GM19193 (cell line): ENCODE measurements at regions not wholly inside any gene's neighbourhood (a gene's known extent, or its start where the extent isn't known, plus 50 kb on each side); places are given as distances from the start of the nearest gene placed in this dataset.

Source experiments
- POLR2A ChIP-seq: IDR thresholded peaks from 4 replicates; pipeline ENCODE4 v1.6.1; 2011; ENCODE audit not compliant: insufficient read depth, insufficient read length; ENCODE audit errors: extremely low read depth

DNA sequence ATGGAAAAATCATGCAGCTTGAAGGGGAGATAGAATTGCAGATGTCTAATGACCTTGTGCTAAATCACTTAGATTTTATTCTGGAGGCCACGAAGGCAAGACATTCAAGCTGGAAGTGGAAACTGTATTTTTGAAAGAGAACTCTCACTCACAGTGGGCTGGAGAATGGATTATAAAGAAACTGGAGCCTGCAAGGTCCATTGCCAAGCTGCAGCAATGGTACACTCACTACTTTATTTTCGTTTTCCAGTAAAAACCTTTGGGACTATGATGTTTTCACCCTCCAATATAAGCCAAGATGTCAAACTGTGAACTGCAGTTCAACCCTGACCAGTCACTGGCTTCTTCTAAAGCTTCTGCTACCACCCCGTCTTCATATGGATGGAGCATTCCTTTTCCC lies 62.0 kb downstream of the SKIDA1 start:
- TF ChIP-seq POLR2A: no peak

DNA sequence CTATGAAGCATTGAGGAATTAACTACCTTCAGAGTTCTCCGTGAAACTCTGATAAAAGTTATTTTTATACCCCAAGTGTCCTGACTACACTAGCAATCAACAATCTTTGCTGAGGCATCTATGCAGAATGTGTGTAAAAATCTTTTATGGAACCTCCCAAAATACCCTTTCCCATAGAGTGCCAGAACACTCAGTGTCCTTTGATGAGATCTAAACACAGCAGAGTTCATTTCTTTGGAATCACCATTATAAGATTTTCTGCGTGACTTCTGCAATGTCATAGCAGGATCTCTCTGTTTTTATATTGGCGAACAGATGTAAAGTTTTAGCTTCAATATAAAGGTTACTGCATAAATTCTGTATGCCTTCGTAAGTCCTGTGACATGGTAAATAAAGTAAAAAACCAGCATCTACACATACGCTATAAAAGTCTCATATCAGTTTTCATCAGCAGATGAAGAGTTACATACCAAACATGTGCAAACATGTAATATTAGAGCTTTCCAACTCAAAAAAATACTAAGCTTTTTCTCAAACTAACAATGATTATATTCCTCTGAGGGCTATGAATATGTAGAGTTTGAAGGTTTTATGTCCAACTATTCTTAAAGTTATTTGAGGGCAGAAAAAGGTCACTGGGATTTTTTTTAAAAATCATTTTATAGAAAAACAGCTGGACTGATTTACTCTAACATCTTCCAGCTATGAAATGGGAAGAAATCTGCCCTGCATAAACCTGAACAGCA lies 67.2 kb downstream of the SKIDA1 start:
- TF ChIP-seq POLR2A: no peak

DNA sequence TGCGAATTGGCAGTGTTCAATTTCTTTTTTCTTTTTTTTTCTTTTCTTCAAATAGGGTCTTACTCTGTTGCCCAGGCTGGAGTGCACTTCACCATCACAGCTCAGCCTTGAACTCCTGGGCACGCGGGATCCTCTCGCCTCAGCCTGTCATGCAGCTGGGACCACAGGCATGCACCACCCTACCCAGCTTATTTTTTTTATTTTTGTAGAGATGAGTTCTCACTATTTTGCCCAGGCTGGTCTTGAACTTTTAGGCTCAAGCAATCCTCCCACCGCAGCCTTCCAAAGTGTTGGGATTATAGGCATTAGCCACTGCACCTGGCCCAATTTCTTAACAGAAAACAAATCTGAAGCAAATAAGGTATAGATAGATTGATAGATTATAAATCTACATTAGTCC lies 69.3 kb downstream of the SKIDA1 start:
- TF ChIP-seq POLR2A: no peak

DNA sequence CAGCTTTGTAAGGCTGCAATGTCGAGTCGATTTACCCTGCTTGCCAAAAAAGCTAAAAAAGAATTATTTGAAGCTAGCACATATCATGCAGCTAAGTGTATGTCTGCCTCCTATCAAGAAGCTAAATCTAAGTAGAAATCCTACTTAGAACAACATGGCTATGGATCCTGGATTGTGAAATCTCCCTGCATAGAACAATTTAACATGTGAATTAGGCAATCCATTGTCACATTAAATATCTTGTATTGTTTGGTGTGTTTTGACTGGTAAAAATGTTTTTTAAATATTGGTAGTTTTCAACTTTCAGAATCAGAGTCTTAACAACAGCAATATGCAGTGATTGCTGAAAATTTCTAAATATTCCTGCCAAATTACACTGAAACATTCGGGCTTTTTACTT lies 73.3 kb downstream of the SKIDA1 start:
- TF ChIP-seq POLR2A: no peak

DNA sequence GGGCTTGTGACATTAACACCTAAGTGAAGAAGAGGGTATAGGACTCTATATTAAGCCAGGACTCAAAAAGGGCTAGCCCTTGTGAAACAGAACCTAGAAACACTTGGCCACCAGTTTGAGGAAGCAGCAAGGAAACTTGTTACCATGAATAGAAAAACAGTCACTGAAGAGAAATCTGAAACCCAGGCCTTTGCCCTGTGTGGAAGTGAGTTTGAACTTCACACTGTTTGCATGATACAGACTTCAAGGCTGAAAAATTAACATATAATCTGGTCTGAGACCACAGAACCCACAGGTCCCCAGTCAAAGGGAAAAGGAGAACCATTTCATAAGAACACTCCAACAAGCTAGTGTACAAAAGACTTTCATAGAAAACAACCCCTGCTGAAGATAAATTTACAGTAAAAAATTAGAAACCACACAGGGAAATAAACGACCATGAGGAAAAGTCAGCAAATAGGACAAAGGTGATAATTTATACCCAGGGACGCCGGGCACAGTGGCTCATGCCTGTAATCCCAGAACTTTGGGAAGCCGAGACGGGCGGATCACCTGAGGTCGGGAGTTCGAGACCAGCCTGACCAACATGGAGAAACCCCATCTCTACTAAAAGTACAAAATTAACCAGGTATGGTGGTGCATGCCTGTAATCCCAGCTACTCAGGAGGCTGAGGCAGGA lies 76.1 kb downstream of the SKIDA1 start:
- TF ChIP-seq POLR2A: no peak

DNA sequence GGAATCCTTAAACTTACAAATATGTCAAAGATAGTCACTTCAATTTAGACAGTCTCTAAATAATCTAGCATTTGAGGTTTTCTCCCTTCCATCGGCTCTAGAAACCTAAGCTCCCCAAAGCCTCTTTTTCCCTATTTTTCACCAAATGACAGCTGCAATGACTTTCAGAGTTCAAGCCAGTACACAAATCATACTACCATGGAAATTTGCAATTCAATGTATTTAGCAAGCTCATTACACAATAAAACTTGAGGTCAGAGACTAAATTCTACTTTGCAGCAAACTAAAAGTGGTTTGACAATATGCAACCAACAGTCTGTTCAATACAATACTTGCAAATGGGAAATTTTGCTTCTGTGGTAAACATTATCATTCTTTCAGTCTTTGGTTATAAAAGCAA lies 80.3 kb downstream of the SKIDA1 start:
- no peak for TF ChIP-seq POLR2A

DNA sequence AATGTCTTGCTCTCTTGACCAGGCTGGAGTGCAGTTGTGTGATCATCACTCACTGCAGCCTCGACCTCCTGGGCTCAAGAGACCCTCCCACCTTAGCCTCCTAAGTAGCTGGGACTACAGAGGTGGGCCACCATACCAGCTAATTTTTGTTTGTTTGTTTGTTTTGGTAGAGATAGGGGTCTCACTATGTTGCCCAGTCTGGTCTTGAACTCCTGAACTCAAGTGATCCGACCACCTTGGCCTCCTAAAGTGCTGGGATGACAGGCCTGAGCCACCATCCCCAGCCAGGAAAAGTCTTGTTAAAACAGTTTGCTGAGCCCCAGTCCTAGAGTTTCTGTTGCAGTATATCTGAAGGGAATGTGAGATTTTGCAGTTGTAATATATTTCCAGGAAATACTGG lies 83.9 kb downstream of the SKIDA1 start:
- no peak for TF ChIP-seq POLR2A

DNA sequence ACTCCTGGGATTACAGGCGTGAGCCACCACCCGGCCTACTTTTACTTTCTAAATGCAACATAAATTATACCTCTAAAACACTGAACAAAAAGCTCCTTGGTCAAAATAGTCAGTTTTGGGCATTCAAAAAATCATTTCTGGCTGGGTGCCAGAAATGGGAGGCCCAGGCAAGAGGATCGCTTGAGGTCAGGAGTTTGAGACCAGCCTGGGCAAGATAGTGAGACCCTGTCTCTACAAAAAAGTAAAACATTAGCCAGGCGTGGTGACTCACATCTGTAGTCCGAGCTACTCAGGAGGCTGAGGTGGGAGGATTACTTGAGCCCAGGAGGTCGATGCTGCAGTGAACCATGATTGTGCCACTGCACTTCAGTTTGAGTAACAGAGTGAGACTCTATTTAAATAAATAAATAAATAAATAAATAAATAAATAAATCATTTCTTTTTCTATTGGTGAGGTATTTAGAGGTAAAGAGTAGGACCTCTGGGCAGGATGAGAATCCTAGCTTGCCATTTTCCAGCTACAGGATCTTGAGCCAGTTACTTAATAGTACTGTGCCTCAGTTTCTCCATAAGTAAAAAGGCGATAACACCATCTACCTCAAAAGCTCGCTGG lies 87.6 kb downstream of the SKIDA1 start:
- no peak for TF ChIP-seq POLR2A

DNA sequence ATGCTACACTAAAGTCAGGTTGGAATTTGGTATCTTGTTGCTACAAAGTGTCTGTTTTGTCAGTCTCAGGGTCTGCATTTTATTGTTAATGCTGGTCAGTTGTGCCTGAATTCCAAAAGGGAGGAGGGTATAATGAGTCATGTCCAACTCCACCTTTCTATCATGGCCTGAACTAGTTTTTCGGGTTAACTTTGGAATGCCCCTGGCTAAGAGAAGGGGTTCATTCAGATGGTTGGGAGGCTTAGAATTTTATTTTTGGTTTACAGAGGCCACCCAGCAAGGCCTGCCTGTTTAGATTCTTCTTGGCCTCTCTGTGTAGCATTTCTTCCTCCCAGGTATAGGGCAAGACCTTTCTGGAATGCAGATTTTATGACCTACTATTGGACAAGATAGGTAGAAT lies 93.2 kb downstream of the SKIDA1 start:
- TF ChIP-seq POLR2A: no peak

DNA sequence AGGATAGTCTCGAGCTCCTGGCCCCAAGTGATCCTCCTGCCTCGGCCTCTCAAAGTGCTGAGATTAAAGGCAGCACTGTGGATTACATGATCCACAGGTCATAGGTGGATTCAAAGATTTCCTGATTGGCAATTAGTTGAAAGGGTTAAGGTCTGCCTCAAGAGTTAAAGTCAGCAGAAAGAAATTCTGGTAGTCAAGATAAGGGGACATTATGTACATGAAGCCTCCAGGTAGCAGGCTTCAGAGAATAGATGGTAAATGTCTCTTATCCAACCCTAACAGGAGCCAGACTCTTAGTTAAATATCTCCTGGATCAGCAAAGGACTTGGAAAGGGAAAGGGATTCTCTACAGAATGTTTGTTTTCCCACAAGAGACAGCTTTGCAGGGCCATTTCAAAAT lies 93.7 kb downstream of the SKIDA1 start:
- no peak for TF ChIP-seq POLR2A

DNA sequence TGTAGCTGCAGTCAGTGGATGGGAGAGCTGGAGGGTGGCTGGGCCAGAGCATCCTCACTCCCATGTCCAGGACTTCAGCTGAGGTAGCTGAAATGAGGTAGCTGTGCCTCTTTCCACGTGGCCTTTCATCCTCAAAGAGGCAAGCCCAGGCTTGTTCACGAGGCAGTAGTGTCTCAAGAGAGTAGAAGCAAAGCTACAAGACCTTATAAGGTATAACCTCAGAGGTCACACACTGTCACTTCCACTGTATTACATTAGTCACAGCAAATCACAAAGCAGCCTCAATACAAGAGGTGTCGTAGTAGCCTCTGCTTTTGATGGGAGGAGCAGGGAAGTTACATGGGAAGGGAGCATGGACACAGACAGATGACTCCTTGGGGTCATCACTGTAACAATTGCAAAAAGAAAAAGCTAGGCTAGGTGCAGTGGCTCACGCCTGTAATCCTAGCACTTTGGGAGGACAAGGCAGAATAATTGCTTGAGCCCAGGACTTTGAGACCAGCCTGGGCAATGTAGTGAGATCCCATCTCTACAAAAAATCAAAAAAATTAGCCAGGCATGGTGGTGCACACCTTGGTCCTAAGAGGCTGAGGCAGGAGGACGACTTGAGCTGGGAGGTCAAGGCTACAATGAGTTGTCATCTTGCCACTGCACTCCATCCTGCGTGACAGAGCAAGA lies 97.5 kb downstream of the SKIDA1 start:
- no peak for TF ChIP-seq POLR2A

DNA sequence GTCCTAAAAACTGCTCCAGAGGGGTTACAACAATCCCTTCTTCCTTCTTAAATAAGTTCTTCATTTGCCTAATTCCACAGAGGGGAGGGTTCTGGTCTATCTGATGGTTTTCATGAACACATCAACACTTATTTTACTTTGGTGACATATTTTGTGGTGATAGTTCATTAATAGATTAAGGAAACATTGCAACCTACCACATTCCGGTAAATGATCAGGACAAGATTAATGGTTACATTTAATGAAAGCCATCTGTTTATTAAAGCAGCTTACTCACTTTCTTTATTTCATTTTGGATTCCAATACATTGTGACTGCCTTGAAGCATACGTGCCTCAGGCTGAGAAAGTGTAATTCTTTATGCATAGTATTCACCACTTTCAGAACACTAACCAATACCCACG lies 101.0 kb downstream of the SKIDA1 start:
- TF ChIP-seq POLR2A: no peak

DNA sequence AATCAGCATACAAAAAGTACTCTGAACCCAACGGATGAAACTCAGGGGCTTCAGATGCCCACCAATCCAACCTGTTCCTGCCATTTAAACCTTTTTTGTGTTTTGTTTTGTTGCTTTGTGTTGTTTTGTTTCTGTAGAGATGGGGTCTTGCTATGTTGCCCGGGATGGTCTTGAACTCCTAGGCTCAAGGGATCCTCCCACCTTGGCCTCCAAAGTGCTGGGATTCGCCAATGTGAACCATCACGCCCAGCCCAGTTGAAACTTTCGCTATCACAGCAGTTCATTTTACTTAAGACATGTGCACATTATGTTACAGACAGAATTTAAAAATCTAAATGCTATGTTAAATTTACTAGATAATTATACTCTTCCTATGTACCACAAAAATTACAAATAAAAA lies 101.6 kb downstream of the SKIDA1 start:
- no peak for TF ChIP-seq POLR2A

DNA sequence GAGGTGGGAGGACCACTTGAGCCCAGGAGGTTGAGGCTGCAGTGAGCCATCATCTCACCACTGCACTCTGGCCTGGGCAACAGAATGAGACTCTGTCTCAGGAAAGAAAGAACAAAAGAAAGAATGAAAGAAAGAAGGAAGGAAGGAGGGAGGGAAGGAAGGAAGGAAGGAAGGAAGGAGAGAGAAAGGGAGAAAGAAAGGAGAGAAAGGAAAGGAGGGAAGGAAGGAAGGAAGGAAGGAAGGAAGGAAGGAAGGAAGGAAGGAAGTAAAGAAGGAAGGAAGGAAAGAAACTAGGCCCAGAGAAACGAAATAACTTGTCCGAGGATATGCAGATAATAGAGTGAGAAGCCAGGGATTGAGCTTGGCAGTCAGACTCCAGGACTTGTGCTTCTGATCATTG lies 102.1 kb downstream of the SKIDA1 start:
- TF ChIP-seq POLR2A: no peak

DNA sequence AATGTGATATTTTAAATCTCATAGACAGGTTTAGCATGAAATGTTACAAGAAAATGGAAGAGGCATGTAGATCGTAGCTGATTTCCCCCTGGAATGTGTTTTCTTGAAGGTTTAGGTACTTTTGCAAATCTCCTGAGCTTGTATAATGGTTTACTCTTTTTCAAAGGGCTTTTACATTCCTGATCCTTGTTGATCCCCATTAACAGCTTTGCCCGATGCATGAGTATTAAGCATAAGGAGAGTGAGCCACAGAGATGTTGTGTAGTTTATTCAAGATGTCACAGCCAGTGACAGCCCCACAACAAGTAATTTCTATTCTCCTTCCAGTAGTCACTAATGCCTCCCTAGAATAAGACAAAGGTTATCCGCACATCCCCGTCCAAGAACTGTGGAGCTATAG lies 103.7 kb downstream of the SKIDA1 start:
- no peak for TF ChIP-seq POLR2A
